T-helper 2 cell (primary cell): ENCODE measurements at regions not wholly inside any gene's neighbourhood (a gene's known extent, or its start where the extent isn't known, plus 50 kb on each side); places are given as distances from the start of the nearest gene placed in this dataset.
"Not testable (repeated sequence)": the region's sequence is repeated elsewhere in the genome, so short reads cannot be mapped to it uniquely, and the experiment has no call there.

Source experiments
- DNase-seq, 5 experiments: peaks; one replicate each; pipeline versions ENCODE4 v3.0.0 to v3.0.0-alpha.2; 2012 to 2022

DNA sequence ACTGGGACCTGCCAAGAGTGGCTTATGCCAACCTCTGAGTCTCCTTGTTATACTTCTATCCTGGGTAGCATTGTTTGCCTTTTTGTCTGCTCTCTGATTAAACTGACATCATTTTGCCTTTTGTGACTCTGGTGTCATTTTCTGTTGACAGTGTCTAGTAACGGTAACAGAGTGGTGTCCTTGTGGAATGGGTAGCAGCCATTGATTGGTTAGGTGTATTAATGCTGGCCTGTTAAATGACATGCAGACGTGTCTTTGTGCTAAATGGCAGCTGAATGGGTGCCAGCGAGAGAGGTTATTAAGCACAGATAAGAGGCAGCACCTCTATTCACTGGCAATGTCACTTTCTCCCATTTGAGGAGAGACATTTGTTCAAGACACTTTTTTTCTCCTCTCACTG is 1289.4 kb downstream of the PCDH9 start:
- DNase-seq: no peak

DNA sequence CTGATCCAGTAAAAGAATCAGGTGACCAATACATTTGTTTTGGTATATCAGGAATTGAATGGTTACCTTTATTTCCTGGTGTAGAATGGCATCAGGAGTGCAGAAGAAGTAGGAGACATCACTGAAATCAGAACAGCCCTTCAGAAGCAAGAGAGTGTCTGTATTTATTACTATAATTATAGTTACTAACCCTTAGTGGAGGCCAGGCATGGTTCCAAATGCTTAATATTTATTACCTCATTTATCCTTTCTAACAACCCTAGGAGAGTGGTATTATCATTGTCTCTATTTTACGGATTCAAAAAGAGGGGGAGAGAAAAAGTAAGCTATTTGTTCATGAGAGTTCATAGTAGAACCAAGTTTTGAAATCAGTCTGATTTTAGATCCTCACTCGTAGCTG is 1292.9 kb downstream of the PCDH9 start:
- DNase-seq: no peak

DNA sequence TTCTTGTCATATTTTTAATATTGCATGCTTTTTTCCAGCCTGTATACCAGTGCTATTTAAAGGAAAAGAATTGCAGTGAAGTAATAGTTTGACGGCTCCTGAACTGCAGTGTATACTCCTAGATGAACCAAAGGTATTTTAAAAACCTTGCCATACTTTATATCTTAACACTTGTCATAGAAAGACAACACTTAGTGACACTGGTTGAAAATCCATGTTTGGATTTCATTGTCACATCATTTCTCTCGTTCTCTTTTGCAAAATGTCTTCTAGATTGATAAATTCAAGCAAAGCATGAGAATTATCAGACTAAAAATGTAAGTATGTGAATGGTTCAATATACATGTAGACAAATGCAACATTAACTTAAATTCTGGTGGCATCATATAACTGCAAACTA is 1293.9 kb downstream of the PCDH9 start:
- no peak for DNase-seq

DNA sequence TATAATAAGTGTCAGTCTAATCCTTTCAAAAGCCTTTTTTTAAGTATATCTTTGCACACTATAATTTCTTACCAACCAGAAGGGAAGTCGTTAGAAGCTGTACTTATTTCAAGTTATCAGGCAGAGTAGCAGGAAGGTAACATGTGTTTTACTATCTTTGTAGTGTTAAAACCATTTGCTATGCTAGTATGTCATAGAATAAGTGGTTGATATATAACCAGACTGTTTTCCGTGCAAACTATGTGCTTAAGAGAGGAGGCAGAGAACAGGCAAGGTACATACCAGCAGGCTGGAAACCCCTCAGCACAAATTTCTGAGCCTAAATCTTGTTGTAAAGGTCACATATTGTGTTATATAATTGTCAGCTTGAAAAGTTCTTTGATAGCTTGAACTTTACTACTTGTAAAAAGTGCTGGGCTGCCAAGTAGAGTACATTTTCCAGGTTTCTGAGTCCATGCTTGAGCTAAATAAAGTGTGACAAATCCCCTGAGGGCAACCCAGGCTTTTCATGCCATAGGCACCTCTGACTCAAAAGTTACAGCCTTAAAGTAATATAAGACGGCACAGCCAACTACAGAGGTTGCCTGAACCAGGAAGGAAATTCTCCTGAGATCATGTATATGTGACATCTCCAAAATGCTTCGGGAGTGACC is 1297.4 kb downstream of the PCDH9 start:
- DNase-seq: no peak

DNA sequence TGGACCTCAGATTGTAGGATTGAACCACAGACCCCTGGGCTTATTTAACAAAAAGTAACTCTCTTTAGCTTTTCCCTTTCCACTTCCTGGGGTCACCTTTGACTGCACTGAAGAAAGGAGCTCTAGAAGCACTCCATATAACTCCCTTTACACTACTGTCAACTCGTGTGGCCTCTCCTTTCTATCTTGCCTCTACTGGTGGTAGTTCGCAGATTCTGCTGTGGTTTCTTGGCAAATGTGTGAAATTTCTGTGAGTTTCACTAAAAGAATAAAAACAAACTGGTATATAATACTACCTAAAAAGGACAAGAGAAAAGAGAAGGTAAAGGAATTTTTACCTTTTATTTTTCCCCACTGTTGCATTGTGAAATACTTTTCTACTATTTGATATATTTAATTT is 1298.1 kb downstream of the PCDH9 start:
- no peak for DNase-seq

DNA sequence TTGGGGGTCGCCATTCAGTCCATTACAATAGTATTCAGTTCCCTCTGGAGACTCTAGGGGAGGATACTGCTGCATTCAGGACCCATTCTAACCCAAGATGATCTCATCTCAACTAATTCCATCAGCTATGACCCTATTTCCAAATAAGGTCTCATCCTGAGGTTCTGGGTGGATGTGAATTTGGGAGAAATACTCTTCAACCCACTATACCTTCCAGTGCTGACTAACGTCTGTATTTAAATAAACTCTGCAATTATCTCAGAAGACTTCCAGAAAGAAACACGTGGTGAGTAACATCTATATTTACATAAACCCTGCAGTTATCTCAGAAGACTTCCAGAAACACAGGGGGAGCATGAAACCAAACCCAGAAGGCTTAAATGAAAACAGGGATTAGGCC is 1300.7 kb downstream of the PCDH9 start:
- DNase-seq: no peak

DNA sequence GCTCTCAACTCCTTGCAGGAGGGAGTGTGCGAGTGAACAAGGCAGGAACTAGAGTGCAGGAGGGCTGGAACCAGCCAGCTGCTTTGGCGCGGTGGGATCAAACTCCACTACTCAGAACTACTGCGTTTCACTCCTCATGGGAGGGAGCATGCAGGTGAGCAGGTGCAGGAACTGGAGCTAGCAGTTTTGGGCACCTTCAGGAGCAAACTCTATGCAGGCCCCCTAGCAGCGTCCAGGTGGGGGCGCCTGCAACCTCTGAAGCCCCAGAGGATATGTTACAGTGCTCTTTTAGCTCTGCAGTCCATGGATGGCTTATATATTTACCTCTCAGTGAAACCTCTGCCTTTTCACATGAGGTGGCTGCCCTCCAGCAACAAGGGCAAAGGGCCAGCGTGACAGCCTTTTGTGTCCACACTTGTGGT is 1303.4 kb downstream of the PCDH9 start:
- DNase-seq: peak in 1 of 5 experiments; percentile 1

DNA sequence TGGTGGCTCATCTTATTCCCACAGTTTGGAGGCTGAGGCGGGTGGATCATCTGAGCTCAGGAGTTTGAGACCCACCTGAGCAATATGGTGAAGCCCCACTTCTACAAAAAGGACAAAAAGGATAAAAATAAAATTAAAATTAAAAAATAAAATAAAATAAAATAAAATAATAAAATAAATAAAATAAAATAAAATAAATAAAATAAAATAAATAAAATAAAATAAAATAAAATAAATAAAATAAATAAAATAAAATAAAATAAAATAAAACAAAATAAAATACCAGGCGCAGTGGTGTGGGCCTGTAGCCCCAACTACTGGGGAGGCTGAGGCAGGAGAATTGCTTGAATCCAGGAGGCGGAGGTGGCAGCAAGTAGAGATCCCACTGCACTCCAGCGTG is 1307.3 kb downstream of the PCDH9 start:
- not testable (repeated sequence) for DNase-seq

DNA sequence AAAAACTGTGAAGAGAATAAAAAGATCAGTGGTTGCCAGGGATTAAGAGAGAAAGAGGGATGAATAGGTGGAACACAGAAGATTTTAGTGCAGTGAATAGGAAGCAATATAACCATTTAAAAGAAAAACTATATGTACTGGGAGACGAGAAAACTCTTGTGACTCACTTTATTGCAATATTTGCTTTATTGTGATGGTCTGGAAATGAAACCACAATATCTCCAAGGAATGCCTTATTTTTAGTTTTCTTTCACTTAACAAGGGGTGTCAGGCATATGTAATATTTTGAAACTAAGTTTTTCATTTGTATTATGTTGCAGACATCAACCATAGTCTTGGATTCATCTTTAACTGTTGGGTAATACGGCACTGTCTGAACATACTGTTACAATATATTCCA is 1308.2 kb downstream of the PCDH9 start:
- no peak for DNase-seq

DNA sequence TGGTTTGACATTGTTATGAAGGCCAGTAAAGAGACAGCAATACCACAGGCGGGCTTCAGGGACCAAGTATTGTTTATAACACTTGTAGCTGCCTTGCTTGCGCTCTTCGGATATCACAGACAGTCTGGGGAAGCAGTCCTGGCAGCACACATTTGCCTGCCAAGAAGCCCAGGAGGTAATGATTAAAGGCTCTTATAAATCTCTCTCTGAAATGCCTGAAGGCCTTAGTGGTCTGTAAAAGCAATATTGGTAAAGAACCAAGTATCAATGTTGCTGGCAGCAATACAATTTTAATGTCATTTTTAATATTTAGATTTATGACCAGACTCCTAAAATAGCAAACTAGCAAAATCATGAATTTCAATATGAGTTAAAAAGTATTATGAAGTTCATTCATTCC is 1312.4 kb downstream of the PCDH9 start:
- no peak for DNase-seq

DNA sequence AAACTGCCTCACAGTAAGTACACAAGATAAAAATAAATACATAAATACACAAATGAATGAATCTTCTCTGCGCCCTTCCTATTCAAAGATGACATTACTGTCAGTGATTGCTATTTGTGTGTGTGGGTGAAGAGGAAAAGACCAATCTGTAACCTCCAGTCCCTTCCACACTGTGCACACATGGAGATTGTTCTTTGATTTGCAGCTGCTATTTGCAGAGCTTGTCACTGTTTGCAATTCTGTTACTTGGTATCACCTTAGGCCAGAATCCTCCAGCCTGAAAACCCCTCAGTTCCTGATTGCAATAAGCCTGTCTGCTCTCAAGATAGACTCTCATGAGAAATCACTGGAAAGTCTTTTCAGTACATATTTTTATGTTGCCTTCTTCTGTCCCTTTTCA is 1314.9 kb downstream of the PCDH9 start:
- DNase-seq: no peak

DNA sequence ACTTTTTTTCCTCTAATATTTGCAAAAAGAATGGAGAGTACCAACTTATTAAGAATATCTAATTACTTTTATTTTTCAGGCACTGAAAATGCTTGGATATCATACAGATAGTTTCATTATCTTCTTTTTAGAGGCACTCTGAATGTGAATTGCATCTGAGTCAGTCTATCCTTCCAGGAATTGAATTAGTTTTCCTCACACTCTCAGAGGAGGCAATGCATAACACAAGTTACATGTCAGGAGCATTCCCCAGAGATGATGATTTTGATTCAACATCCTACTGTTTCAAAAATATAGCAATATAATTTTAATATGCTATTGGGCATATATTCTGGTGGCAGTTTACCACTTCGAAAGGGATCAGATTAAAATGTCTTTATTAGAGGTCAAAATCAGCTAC is 1315.4 kb downstream of the PCDH9 start:
- no peak for DNase-seq

DNA sequence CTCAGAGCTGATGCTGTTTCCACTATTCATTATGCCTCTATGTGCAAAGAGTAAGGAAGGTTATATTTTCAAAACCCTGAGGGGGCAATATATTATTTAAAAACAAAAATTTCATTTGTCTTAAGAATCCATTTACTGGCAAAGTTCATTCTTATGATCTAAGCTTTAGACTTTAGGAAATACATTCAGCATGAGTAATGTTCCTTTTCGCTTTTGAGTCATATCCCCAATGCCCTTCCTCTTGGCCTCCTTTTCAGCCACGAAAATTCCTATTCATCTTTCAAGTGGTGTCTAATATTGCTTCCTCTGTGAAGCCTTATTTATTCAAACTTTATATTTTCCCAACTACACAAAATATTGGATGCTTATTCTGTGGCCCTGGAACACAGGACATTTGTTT is 1317.0 kb downstream of the PCDH9 start:
- DNase-seq: no peak

DNA sequence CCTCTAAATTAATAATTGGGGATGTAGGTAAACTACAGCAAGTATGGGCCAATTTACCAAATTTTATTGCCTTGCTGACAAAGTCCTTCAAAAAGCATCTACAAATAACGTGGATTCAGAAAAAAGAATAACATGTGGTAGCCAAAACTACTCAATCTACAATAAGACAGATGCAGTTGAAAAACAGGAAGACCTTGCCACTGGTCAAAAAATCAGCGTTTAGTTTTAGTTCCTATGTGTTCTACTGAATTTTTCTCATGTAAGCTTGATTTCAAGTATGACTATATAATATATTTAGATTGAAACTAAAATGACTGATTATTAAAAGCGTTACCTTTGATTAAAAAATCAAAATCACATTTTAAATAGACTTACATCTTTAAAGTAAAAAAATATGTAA is 1317.6 kb downstream of the PCDH9 start:
- DNase-seq: no peak

DNA sequence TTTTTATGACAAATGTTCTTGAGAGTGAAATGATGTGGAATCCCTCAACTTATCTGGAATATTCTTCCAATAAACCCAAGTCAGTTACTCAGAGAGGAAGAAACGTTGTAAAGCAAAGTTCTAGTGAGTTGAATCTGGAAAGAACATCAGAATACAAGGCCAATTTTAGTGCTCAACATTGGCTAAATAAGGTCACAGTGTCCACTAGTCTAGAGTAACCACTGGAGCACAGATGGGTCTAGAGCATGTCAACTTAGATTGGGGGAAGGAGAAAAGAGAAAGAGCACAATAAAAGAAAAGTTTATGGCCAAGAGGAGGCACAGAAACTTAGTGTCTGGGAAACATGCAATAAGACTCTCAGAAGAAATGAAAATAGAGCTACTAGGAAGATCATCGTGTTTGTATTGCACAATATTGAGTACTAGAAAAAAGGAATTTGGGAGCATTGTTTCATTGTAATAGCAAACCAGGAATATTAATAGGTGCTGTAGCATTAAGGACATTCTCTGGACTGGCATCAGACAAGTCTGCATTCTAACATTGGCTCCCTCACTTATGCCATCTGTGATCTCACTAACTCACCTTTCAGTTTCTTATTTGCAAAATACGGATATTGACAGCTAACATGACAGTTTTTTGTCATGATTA is 1318.5 kb downstream of the PCDH9 start:
- DNase-seq: no peak

DNA sequence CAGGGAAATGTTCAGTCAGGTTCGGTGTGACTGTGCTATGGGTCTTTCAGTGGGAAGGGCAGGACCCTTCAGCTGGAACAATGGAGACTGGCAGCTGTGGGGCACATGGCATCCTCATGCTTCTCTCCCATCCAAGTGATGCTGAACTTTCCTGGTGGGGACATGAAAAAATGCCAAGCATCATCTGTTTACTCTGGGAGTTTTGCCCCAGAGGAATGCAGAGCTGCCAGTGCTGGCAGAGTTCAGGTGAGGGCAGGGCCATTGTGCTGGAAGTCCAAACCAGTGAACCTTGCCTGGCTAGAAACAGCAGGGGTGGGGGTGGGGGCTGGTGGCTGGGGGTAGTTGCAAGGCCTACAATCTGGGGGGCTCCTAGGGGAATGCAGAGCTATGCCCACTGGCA is 1320.6 kb downstream of the PCDH9 start:
- DNase-seq: no peak

DNA sequence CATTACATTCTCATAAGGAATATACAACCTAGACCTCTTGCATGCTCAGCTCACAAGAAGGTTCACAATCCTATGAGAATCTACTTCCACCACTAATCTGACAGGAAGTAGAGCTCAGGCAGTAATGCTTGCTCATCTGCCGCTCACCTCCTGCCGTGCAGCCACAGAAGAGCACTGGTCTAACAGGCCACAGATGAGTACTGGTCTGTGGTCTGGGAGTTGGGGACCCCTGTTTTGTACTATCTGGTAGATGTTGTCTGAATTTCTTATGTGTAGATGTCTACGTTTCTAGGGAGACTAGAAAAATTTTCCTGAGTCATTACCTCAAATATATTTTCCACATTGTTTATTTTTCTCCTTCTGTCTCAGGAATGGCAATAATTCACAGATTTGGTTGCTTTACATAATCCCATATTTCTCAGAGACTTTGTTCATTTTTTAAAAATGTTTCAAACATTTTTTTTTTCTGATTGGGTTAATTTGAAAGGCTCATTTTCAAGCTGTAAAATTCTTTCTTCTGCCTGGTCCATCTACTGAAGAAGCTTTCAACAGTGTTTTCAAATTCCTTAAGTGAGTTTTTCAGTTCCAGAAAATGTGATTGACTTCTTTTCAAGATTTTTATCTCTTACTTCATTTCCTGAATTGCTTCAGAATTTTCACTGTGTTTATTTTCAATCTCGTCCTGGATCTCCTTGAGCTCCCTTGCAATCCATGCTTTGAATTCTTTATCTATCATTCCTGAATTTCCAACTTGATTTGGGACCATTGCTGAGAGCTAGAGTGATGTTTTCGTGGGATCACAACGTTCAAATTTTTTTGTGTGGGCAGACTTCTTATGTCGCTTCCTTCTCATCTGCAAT is 1322.2 kb downstream of the PCDH9 start:
- DNase-seq: no peak

DNA sequence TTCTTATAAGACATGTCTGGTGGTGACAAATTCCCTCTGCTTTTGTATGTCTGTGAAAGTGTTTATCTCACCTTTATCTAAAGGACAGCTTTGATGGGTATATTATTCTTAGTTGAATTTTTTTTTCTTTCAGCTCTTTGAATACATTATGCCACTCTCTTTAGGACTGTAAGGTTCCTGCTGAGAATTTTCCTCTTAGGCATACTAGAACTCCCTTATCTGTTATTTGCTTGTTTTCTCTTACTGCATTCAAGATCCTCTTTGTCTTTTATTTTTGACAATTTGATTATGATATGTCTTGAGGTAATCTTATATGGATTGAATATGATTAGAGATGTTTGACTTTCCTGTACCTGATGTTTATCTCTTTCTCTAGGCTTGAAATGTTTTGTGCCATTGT is 1328.4 kb downstream of the PCDH9 start:
- DNase-seq: no peak

DNA sequence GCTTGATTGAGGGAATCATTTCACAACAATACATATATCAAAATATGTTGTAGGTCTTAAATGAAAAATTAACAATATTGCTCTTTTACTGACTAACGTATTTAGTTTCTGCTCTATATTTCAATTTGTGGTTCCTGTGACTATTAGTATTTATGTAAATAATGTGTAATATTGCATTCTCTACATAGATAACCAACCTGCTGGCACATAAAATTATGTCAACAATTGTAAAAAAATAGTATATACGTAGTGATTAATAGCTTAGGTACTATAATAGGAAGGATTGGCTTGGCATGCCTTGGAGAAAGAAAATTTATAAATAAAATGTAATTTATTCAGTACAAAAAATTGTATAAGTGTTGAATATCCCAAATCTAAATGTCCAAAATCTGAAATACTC is 1336.1 kb downstream of the PCDH9 start:
- no peak for DNase-seq

DNA sequence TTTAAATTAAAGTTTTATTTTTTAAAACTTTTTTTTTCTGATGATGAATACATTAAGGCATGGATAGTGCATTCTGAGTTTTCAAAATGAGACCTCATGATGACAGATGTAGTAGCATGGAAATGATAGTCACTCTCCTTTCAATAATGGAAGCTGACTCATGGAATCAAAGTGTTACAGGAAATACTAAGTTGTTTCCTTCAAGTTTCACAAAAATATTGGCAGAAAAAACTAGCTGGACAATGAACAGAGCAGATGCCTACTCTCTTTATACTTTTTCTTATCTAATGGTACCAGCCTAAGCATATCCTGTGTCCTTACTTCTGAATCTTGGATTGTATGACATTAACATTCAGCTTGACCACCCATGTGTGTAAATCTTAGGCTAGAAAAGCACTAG is 1337.3 kb downstream of the PCDH9 start:
- DNase-seq: no peak

DNA sequence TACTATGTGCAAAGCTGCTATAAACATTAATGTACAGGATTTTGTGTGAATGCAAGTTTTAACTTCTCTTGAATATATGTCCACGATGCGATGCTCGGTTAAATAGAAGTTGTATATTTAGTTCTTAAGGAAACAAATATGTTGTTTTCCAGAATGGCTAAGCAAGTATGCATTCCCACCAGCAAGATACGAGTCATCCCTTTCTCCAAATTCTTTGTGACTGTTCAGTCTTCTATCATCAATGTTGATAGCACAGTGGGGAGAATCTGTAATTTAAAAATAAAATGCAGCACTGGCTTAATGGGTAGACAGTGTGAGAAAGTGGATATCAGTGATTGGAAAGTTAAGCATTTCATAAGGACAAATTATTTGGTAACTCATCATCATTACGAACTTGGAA is 1340.8 kb downstream of the PCDH9 start:
- DNase-seq: no peak

DNA sequence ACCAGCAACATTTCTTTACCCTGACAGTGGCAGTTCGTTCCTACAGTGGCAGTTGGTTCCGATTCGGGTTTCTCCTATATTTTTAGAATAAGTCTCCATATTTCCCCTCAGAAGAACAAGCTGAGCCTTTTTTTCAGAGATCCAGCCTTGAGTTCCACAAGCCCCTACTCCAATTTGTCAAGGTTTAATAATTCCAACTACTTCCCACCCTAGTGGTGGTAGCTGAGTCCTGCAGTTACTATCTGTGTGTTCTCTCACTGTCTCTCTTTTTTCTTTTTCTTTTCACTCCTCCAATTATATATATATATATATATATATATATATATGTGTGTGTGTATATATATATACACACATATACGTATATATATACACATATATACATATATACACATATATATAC is 1347.3 kb downstream of the PCDH9 start:
- DNase-seq: no peak

DNA sequence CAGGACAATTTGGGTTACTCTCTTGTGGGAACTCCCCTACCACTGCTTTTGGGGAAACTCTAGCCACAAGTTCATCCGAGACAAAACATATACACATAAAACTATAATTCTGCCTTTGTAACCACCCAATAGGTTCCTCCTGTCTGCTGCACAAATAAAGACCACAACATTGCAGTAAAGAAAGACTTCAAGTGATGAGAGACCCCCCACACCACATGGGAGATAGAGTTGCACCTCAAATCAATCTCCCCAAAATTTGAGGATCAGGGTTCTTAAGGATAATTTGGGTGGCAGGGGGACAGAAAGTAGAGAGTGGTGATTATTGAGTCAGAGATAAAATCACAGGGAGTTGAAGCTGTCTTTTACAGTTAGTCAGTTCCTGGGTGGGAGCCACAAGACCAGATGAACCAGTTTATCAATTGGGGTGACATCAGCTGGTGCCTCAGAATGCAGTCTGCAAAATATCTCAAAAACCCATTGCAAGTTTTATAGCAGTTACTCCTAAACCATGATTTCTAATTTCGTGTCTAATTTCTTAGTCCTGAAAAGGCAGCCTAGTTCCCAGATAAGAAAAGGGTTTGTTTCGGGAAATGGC is 1348.5 kb downstream of the PCDH9 start:
- no peak for DNase-seq

DNA sequence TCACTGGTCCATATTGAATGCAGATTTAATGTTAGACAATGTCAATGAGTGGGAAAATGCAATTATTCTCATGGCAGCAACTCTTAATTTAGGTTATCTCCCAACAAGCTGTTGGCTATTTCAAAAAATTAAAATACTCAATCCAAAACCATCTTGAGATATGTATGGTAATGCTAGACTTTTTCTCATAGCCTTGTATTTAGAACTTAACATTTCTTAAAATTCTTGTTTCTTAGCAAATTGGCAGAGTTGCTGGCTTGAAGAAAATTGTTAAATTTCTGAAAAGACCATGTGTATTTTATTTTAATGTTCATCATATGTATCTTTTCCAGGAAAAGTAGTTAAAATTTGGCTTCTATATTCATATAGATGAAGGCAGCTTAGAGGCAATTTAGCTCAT is 1355.1 kb downstream of the PCDH9 start:
- DNase-seq: no peak
